Uterus (tissue), 2 donors: ENCODE measurements at regions not wholly inside any gene's neighbourhood (a gene's known extent, or its start where the extent isn't known, plus 50 kb on each side); places are given as distances from the start of the nearest gene placed in this dataset.

ENCODE experiments used
- CTCF ChIP-seq, 4 experiments: fragments of 200-600 bp in 2 of 4; fragments of 450-650 bp in 2 of 4; sonication (generic) in 2 of 4; IDR thresholded peaks; one replicate each; pipeline ENCODE4 v1.5.1; 2016 to 2019; ENCODE audit warnings: antibody characterized with exemption in 4 of 4, mild to moderate bottlenecking in 2 of 4, moderate library complexity in 1 of 4
- POLR2A ChIP-seq, 2 donors: fragments of 450-650 bp; IDR thresholded peaks; one replicate each; pipeline ENCODE4 v1.6.1; 2016; ENCODE audit warnings: antibody characterized with exemption in 2 of 2, mild to moderate bottlenecking in 1 of 2, moderate library complexity in 1 of 2

GRCh38 chr1:209107535-209107934, 476.0 kb upstream of the CAMK1G start:
- TF ChIP-seq CTCF (IDR thresholded peaks at IDR 0.05) (no peak), POLR2A (IDR thresholded peaks at IDR 0.05) (no peak)
